HUES64 (cell line): ENCODE measurements at regions not wholly inside any gene's neighbourhood (a gene's known extent, or its start where the extent isn't known, plus 50 kb on each side); places are given as distances from the start of the nearest gene placed in this dataset.

Experiments
- H3K27ac ChIP-seq: 2 replicates; pipeline ENCODE4 v1.7.0; 2013; ENCODE audit warnings: low read depth, low read length, inconsistent platforms
- H3K27me3 ChIP-seq: 2 replicates; pipeline ENCODE4 v1.6.1; 2013; ENCODE audit warnings: mild to moderate bottlenecking, low read length; ENCODE audit not compliant: insufficient read depth
- H3K36me3 ChIP-seq: 2 replicates; pipeline ENCODE4 v1.6.1; 2013; ENCODE audit warnings: mild to moderate bottlenecking, low read length; ENCODE audit not compliant: insufficient read depth
- H3K4me1 ChIP-seq: 2 replicates; pipeline ENCODE4 v1.6.1; 2013; ENCODE audit warnings: mild to moderate bottlenecking, low read length, moderate library complexity; ENCODE audit not compliant: insufficient read depth
- H3K4me3 ChIP-seq: 2 replicates; pipeline ENCODE4 v1.5.1; 2013; ENCODE audit warnings: mild to moderate bottlenecking, low read length, moderate library complexity
- H3K9ac ChIP-seq: 2 replicates; pipeline ENCODE4 v1.6.1; 2013; ENCODE audit warnings: mild to moderate bottlenecking, low read depth, low read length
- H3K9me3 ChIP-seq: 2 replicates; pipeline ENCODE4 v1.6.1; 2013; ENCODE audit warnings: low read depth, low read length; ENCODE audit not compliant: insufficient read depth
- WGBS: fragments of 150-250, 120-280 bp; methylation state at CpG from one replicate; pipeline ENCODE4 v1.1.7; 2013; ENCODE audit warnings: missing lambda C conversion rate; 5-methylcytosine and 5-hydroxymethylcytosine counted together

- Histone ChIP-seq H3K27me3 (peaks cover 1% of the 10 kb centered on the region; the same call in 1 of the 2 replicates), H3K9ac (no peak overlapping the region), H3K27ac (no peak overlapping the region)
Observed at GRCh38 chr22:34159491-34159890, 239.2 kb upstream of the LARGE1 start.

GRCh38 chr22:34160141-34160783, 240.0 kb upstream of the LARGE1 start:
- no peak overlapping the region for H3K9ac ChIP-seq
- no peaks in the 10 kb centered on the region for H3K36me3 ChIP-seq
- no peak overlapping the region for H3K27ac ChIP-seq
- WGBS = 14% methylated on average over 4 of the region's 4 CpGs
- no peaks in the 10 kb centered on the region for H3K9me3 ChIP-seq
- peaks cover 9% of the 10 kb centered on the region; the same call in 1 of the 2 replicates for H3K27me3 ChIP-seq
- peaks cover 22% of the 10 kb centered on the region for H3K4me1 ChIP-seq
- H3K4me3 ChIP-seq = no peak overlapping the region

More at GRCh38 chr22:34159491-34159890, 239.2 kb upstream of the LARGE1 start:
- H3K4me1 ChIP-seq = peaks cover 22% of the 10 kb centered on the region
- no peak overlapping the region for H3K4me3 ChIP-seq
- 96% methylated on average over 8 of the region's 8 CpGs for WGBS
- no peaks in the 10 kb centered on the region for H3K36me3 ChIP-seq
- no peaks in the 10 kb centered on the region for H3K9me3 ChIP-seq

GRCh38 chr22:34161431-34162123, 241.3 kb upstream of the LARGE1 start:
- Histone ChIP-seq H3K27ac (no peak overlapping the region), H3K9me3 (no peaks in the 10 kb centered on the region), H3K4me1 (peaks cover 22% of the 10 kb centered on the region), H3K9ac (no peak overlapping the region), H3K4me3 (no peak overlapping the region), H3K36me3 (no peaks in the 10 kb centered on the region), H3K27me3 (peaks cover 13% of the 10 kb centered on the region; the same call in 1 of the 2 replicates)
- 62% methylated on average over 8 of the region's 9 CpGs for WGBS

- no peaks in the 10 kb centered on the region for H3K27me3 ChIP-seq
- no peak overlapping the region for H3K9ac ChIP-seq
- H3K9me3 ChIP-seq = no peaks in the 10 kb centered on the region
- H3K4me3 ChIP-seq = no peak overlapping the region
- H3K4me1 ChIP-seq = peaks cover 9% of the 10 kb centered on the region; the same call in 1 of the 2 replicates
- no peak overlapping the region for H3K27ac ChIP-seq
- 62% methylated on average over 3 of the region's 3 CpGs for WGBS
- H3K36me3 ChIP-seq = no peaks in the 10 kb centered on the region
Observed at GRCh38 chr22:34198976-34199375, 278.7 kb upstream of the LARGE1 start.

- Histone ChIP-seq H3K9me3 (peaks cover 15% of the 10 kb centered on the region; the same call in 1 of the 2 replicates), H3K4me1 (no peaks in the 10 kb centered on the region; the same call in 1 of the 2 replicates), H3K36me3 (no peaks in the 10 kb centered on the region), H3K4me3 (no peak overlapping the region), H3K9ac (no peak overlapping the region), H3K27me3 (no peaks in the 10 kb centered on the region), H3K27ac (no peak overlapping the region)
- WGBS = 94% methylated on average over 7 of the region's 7 CpGs
Observed at GRCh38 chr22:34210301-34210700, 290.0 kb upstream of the LARGE1 start.

- Histone ChIP-seq H3K27me3 (no peaks in the 10 kb centered on the region), H3K27ac (no peak overlapping the region), H3K9ac (no peak overlapping the region), H3K4me3 (no peak overlapping the region), H3K4me1 (no peaks in the 10 kb centered on the region; the same call in 1 of the 2 replicates), H3K9me3 (peaks cover 15% of the 10 kb centered on the region; the same call in 1 of the 2 replicates), H3K36me3 (no peaks in the 10 kb centered on the region)
Observed at GRCh38 chr22:34214372-34214771, 294.1 kb upstream of the LARGE1 start.

- H3K27me3 ChIP-seq = no peaks in the 10 kb centered on the region
- H3K4me3 ChIP-seq = no peak overlapping the region
- no peak overlapping the region for H3K27ac ChIP-seq
- H3K9ac ChIP-seq = no peak overlapping the region
- H3K36me3 ChIP-seq = no peaks in the 10 kb centered on the region
- no peaks in the 10 kb centered on the region for H3K9me3 ChIP-seq
- WGBS = 100% methylated on average over 1 of the region's 1 CpG
- peaks cover 14% of the 10 kb centered on the region for H3K4me1 ChIP-seq
Observed at GRCh38 chr22:34225278-34225677, 305.0 kb upstream of the LARGE1 start.

- H3K27me3 ChIP-seq = no peaks in the 10 kb centered on the region
- no peak overlapping the region for H3K9ac ChIP-seq
- no peaks in the 10 kb centered on the region for H3K4me1 ChIP-seq
- 87% methylated on average over 3 of the region's 3 CpGs for WGBS
- no peak overlapping the region for H3K4me3 ChIP-seq
- no peaks in the 10 kb centered on the region for H3K36me3 ChIP-seq
- H3K27ac ChIP-seq = no peak overlapping the region
- no peaks in the 10 kb centered on the region for H3K9me3 ChIP-seq
Observed at GRCh38 chr22:34236527-34236926, 316.3 kb upstream of the LARGE1 start.

GRCh38 chr22:34239421-34239820, 319.1 kb upstream of the LARGE1 start:
- no peak overlapping the region for H3K27ac ChIP-seq
- H3K36me3 ChIP-seq = no peaks in the 10 kb centered on the region
- no peaks in the 10 kb centered on the region for H3K4me1 ChIP-seq
- H3K9ac ChIP-seq = no peak overlapping the region
- H3K9me3 ChIP-seq = no peaks in the 10 kb centered on the region
- no peak overlapping the region for H3K4me3 ChIP-seq
- 97% methylated on average over 3 of the region's 3 CpGs for WGBS
- no peaks in the 10 kb centered on the region for H3K27me3 ChIP-seq

GRCh38 chr22:34243023-34243422, 322.7 kb upstream of the LARGE1 start:
- H3K36me3 ChIP-seq = no peaks in the 10 kb centered on the region
- H3K9me3 ChIP-seq = no peaks in the 10 kb centered on the region
- H3K4me1 ChIP-seq = no peaks in the 10 kb centered on the region
- WGBS = 87% methylated on average over 2 of the region's 2 CpGs
- no peak overlapping the region for H3K27ac ChIP-seq
- no peaks in the 10 kb centered on the region for H3K27me3 ChIP-seq
- H3K4me3 ChIP-seq = no peak overlapping the region
- no peak overlapping the region for H3K9ac ChIP-seq

GRCh38 chr22:34255042-34255441, 334.8 kb upstream of the LARGE1 start:
- Histone ChIP-seq H3K27ac (no peak overlapping the region), H3K9ac (no peak overlapping the region), H3K36me3 (no peaks in the 10 kb centered on the region), H3K9me3 (no peaks in the 10 kb centered on the region; the same call in 1 of the 2 replicates), H3K4me3 (no peak overlapping the region), H3K4me1 (no peaks in the 10 kb centered on the region; the same call in 1 of the 2 replicates), H3K27me3 (no peaks in the 10 kb centered on the region)
- 94% methylated on average over 1 of the region's 1 CpG for WGBS
